Islet of Langerhans (tissue), 1 donor: ENCODE measurements at regions not wholly inside any gene's neighbourhood (a gene's known extent, or its start where the extent isn't known, plus 50 kb on each side); places are given as distances from the start of the nearest gene placed in this dataset.
"Not testable (repeated sequence)": the region's sequence is repeated elsewhere in the genome, so short reads cannot be mapped to it uniquely, and the experiment has no call there.

Source experiments
- FAIRE-seq: peaks from one replicate; lab custom pipeline; 2011; peaks lifted over from hg19 to GRCh38; lab: Jason Lieb, UNC

- no peak for FAIRE-seq
Observed at GRCh38 chr16:13631213-13631767, 288.7 kb upstream of the ERCC4 start.

DNA sequence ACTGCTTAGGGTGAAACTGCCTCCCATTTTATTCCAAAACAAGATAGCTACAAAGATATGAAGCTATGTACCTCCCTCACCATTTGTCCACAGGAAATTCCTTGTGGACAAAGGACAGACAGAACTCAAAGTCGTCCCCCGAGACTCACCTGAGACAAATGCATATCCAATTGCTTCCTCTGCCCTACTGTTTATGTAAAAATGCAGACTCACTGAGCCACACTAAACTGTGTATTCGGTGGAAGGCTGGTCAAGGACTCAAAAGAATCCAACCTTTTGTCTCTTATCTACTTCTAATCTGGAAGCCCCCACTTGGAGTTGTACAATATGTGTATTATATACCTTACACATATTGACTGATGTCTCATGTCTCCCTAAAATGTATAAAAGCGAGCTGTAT, 288.0 kb upstream of the ERCC4 start:
- no peak for FAIRE-seq

DNA sequence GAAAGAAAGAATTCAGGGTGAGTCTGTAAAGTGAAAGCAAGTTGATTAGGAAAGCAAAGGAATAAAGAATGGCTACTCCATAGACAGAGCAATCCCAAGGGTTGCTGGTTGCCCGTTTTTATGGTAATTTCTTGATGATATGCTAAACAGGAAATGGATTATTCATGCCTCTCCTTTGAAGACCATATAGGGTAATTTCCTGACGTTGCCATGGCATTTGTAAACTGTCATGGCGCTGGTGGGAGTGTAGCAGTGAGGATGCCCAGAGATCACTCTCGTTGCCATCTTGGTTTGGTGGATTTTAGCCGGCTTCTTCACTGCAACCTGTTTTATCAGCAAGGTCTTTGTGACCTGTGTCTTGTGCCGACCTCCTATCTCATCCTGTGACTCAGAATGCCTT, 287.4 kb upstream of the ERCC4 start:
- not testable (repeated sequence) for FAIRE-seq

- no peak for FAIRE-seq
Observed at GRCh38 chr16:13633391-13633861, 286.5 kb upstream of the ERCC4 start.

DNA sequence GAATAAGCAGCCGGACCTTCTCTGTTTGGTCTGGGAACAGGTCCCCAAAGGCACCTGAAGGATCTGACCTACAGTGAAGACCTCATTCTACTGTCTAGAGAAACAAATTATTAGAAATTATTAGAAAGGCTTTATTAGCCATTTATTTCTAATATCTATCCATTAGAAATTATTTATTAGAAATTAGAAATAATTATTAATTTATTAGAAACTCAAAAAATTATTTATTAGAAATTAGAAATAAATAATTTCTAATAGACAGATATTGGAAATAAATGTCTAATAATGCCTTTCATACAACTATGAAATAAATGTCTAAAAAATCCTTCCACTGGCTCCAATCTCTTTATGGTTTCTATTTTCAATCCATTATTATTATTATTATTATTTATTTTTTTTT, 285.7 kb upstream of the ERCC4 start:
- no peak for FAIRE-seq

- no peak for FAIRE-seq
Observed at GRCh38 chr16:13634959-13635358, 285.0 kb upstream of the ERCC4 start.

DNA sequence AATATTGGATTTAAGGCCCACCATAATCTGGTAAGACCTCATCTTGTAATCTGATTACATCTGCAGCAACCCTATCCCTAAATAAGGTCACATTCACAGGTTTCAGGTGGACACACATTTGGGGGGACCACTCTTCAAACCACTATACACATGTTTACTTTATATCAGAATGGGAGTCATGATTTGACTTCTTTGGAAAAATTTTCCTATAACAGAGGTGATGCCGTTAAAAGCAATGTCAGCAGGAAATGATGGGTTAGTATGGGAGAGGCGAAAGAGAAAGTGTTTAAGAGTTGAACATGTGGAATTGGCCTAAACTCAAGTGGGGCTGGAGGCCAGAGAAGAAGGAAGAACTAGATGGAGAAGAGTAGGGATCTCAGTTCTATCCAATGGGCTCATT, 281.7 kb upstream of the ERCC4 start:
- no peak for FAIRE-seq

- FAIRE-seq = no peak
Observed at GRCh38 chr16:13643412-13643811, 276.5 kb upstream of the ERCC4 start.

- FAIRE-seq = no peak
Observed at GRCh38 chr16:13645601-13646245, 274.2 kb upstream of the ERCC4 start.

DNA sequence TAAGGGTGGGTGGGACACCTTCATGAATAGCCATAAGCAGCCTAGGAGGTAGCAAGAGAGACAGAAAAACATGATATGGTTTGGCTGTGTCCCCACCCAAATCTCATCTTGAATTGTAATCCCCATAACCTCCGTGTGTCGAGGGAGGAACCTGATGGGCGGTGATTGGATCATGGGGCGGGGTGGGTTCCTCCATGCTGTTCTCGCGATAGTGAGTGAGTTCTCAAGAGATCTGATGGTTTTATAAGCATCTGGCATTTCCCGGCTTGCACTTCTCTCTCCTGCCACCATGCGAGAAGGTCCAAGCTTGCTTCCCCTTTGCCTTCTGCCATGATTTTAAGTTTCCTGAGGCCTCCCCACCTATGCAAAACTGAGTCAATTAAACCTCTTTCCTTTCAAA, 259.1 kb upstream of the ERCC4 start:
- FAIRE-seq = no peak

GRCh38 chr16:13665876-13666275, 254.1 kb upstream of the ERCC4 start:
- no peak for FAIRE-seq

DNA sequence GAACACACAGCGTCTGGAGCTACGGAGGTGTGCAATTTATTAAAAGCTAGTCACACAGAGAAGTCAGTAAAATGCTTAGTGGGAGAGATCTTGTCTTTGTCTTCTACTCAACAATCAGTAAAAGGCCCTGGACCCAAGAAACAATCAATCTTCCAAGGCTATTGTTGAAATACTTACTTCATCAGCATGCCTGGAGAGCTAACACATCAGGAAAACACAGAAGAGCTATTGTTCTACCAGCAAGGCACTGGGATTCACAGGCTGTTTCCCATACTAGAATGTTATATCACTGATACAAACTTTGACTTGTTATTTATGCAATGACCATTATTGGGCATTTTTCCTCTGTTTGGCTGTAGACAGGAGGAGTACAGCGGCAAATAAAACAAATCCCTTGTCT, 247.8 kb upstream of the ERCC4 start:
- no peak for FAIRE-seq

DNA sequence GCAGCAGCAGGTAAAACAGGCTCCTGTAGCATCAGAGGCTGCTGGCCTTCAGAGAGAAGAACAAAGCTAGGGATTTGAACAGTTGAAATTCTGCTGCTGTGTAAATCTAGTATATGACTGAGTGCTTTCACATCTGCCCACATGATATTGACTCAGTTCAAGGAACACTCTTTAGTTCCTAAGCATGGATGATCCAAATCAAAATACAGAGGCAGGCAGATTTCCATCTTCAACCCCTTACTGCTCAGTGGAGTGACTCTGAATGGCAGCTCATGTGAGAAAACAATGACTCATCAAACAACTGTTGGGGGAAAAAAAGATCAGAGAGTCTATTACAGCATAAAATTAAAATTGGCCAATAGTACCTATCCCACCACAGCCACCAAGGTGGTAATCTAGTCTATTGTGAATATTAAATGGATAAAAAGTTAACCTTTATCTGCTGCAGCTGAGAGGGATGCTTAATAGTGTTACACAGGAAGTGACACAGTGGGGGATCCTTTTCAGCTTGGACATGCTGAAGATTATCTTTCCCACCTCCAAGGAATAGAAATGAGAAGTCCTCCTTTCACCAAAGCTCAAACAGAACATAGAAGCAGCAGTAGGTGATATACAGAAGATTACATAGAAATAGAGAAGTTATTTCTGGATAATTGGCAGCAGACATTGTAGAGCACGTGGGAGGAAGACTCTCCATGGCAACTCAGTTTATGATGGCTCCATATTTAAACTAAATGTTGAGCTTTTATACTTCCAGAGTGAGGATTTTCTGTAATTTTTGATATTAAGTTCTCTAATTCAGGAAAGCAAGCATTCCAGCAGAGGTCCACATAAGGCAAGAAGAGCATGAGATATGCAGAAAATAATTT, 239.7 kb upstream of the ERCC4 start:
- no peak for FAIRE-seq

GRCh38 chr16:13684819-13685563, 235.0 kb upstream of the ERCC4 start:
- FAIRE-seq = no peak

DNA sequence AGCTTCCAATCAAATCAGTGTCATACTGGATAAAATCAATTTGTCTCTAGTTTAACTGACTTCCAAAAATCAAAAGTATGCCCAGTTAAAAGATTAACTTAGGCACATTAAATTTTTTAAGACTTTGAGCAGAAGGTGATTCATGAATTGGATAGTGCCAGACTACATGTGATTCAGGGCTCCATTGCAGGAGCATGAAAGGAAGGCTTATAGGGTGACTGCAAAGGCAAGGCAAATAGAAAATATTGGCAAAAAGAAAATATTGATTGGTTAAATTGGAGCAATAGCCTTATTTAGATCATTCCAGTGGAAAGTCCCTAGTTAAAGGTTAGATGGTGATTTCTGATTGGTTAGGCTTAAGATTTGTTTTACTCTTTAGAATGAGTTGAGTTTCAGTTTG, 223.9 kb upstream of the ERCC4 start:
- FAIRE-seq = no peak

DNA sequence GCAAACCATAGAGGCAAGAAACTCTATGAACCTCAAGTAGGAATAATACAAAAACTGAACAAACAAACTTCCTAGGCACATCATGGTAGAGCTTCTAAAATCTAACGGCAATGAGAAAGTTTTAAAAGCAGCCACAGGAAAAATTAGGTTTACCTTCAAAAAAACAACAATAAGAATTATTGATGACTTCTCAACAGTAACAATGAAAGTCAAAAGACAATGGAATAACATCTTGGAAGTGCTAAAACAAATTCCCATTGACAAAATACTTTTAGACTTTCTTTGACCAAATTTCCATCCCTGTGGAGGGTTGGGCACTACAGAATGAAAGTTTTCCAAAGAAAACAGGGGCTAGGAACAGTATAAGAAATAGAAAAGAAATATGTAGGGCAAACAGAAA, 222.9 kb upstream of the ERCC4 start:
- FAIRE-seq = no peak

- FAIRE-seq = no peak
Observed at GRCh38 chr16:13697568-13697967, 222.4 kb upstream of the ERCC4 start.

GRCh38 chr16:13702614-13703013, 217.3 kb upstream of the ERCC4 start:
- no peak for FAIRE-seq

- no peak for FAIRE-seq
Observed at GRCh38 chr16:13708347-13709120, 211.4 kb upstream of the ERCC4 start.

DNA sequence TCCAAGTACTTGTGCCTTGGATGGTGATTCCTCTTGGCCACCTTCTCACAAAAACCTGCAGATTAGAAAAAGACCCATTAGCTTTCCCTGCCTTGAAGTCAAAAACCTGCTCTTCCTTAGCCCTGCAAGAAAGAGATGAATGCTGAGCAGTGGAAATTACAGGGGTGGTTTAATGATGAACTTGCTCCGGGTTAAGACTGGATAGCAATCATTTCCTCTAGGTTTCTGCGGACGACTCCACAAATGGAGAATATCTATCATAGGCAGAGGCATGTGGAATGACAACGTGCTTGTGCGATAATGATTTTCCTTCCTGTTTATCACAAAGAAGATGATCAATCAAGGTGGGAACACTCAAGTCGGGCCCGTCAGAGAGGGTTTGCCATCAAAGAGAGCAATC, 201.2 kb upstream of the ERCC4 start:
- FAIRE-seq = no peak

DNA sequence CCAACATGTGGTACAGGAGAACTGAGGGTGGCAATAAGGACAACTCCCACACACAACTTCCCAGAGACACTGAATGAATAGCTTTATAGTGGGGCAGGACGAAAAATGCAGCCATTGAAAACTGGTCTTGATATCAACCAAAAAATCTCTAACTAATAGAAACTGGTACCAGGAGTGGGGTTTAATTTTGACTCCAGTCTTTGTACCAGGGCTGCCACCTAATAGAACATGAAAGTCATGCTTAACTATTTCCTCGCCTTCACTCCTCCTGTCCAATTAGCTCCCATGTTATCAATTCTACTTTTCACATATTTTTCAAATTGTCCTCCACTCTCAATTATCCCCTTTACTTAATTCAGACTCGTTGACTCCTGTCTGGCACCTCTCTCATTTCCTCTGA, 192.0 kb upstream of the ERCC4 start:
- no peak for FAIRE-seq

DNA sequence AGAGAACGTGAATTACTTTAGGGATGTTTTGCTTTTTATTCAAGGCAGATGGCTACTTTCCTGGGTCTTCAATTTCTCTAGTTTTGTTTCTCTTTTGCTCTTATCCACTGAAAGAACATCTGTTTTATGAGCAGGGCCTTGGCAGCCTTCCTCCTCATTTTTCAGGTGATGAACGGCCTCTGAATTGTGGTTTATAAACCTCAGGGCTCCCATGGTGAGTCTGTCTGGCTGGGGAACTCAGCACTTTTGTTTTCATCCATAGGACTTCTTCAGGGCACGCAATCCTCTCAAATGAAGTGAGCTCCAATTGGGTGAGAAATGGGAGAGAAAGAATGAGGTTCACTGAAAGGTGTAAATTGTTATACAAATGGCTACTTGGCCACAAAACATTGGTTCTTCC, 186.4 kb upstream of the ERCC4 start:
- FAIRE-seq = no peak
